Fibroblast of mammary gland (primary cell): ENCODE measurements at regions not wholly inside any gene's neighbourhood (a gene's known extent, or its start where the extent isn't known, plus 50 kb on each side); places are given as distances from the start of the nearest gene placed in this dataset.

Source experiments
- DNase-seq: peaks from one replicate; pipeline ENCODE4 v3.0.0-alpha.2; 2010; ENCODE audit warnings: low read depth
- H3K4me3 ChIP-seq: 2 replicates; pipeline ENCODE4 v1.5.1; 2011; ENCODE audit warnings: low read depth, mild to moderate bottlenecking, low read length, moderate library complexity; ENCODE audit not compliant: control insufficient read depth
- CTCF ChIP-seq: conservative IDR thresholded peaks from 2 replicates; pipeline ENCODE4 v1.5.1; 2011; ENCODE audit warnings: low read depth, low read length, inconsistent platforms; ENCODE audit not compliant: control insufficient read depth, insufficient read depth

GRCh38 chr4:187555174-187555573 lies 440.4 kb upstream of the ZFP42 start:
- H3K4me3 ChIP-seq = no peak overlapping the region
- DNase-seq = no peak

GRCh38 chr4:187558391-187558790 lies 437.2 kb upstream of the ZFP42 start:
- H3K4me3 ChIP-seq = no peak overlapping the region
- DNase-seq = no peak
- TF ChIP-seq CTCF = no peak

More at GRCh38 chr4:187555174-187555573, 440.4 kb upstream of the ZFP42 start:
- no peak for TF ChIP-seq CTCF

GRCh38 chr4:187562345-187562744 lies 433.2 kb upstream of the ZFP42 start:
- no peak for DNase-seq
- no peak overlapping the region for H3K4me3 ChIP-seq
- TF ChIP-seq CTCF = no peak

GRCh38 chr4:187565416-187565815 lies 430.2 kb upstream of the ZFP42 start:
- no peak for DNase-seq
- no peak overlapping the region for H3K4me3 ChIP-seq
- no peak for TF ChIP-seq CTCF

- TF ChIP-seq CTCF = no peak
- DNase-seq = no peak
- no peak overlapping the region for H3K4me3 ChIP-seq
Measured at GRCh38 chr4:187569871-187570270, 425.7 kb upstream of the ZFP42 start.

- DNase-seq = no peak
- no peak for TF ChIP-seq CTCF
- H3K4me3 ChIP-seq = no peak overlapping the region
Measured at GRCh38 chr4:187575706-187576105, 419.9 kb upstream of the ZFP42 start.

- H3K4me3 ChIP-seq = no peak overlapping the region
- DNase-seq = no peak
- no peak for TF ChIP-seq CTCF
Measured at GRCh38 chr4:187576751-187577150, 418.8 kb upstream of the ZFP42 start.
